ENCODE measurements at regions not wholly inside any gene's neighbourhood (a gene's known extent, or its start where the extent isn't known, plus 50 kb on each side); places are given as distances from the start of the nearest gene placed in this dataset.

DNA sequence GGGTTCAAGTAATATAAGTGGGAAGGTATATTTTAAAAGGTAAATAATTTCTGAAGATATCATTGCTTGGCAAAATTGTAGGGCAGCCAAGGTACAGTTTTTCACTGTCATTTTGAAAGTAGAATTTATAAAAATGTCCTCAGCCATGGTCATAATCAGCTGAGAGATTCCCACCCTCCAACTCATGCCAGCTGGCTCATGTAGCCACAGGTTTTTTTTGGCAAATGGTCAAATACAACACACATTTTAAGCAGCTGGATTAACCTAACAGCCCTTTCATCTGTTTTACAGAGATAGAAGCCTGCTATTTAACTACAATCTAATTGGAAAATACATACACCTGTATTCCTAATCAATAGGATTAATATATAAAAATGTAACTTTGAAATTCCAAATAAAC, 619.2 kb upstream of the SGCG start:
- Histone ChIP-seq H3K18ac (ENCODE audit: low read length) (no peak overlapping the region), H3K4me1 (ENCODE audit: control insufficient read depth, low read depth, low read length) (no peaks in the 10 kb centered on the region), H4K5ac (ENCODE audit: low read length) (no peak overlapping the region), H4K8ac (ENCODE audit: low read depth, low read length) (no peak overlapping the region), H2BK5ac (ENCODE audit: low read length) (no peak overlapping the region), H3K4me2 (ENCODE audit: low read length) (no peak overlapping the region), H3K79me1 (ENCODE audit: low read length) (no peaks in the 10 kb centered on the region), H2BK120ac (ENCODE audit: low read depth, low read length) (no peak overlapping the region), H2BK15ac (replicated peaks; ENCODE audit: low read depth) (no peak overlapping the region), H3K4me3 (ENCODE audit: low read length) (no peak overlapping the region), H3K27ac (ENCODE audit: low read depth, low read length) (no peak overlapping the region), H3K23ac (ENCODE audit: low read length) (no peak overlapping the region), H3K4ac (ENCODE audit: low read depth, low read length) (no peak overlapping the region), H2AK5ac (ENCODE audit: low read length) (no peak overlapping the region), H3K56ac (ENCODE audit: low read length) (no peak overlapping the region), H3K79me2 (ENCODE audit: control insufficient read depth, insufficient read depth, low read length) (no peaks in the 10 kb centered on the region), H3K36me3 (ENCODE audit: control insufficient read depth, insufficient read depth, low read length) (no peaks in the 10 kb centered on the region), H3K9ac (ENCODE audit: low read length) (no peak overlapping the region), H3K27me3 (ENCODE audit: insufficient read depth, low read length, poor library complexity) (no peaks in the 10 kb centered on the region)
- DNase-seq, result no peak

DNA sequence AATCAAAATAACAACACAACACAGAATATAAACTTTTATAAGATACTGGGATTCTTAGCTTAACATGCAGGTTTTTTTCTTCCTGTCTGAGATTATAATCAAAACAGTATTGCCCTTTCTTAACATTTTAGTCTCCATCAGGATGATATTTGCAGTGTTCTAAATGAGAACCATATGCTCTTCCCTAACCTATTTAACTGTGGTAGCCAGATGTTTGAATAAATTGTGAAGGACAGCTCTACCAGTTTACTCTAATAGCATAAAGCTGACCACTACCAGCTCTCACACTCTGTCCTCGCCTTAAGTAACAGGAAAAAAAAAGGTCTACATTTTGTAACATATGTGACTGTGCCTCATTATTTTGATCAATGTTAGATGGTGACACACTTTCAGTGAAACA, 618.7 kb upstream of the SGCG start:
- DNase-seq, result no peak
- no peaks in the 10 kb centered on the region for H3K4me1 ChIP-seq (ENCODE audit: control insufficient read depth, low read depth, low read length)
- H3K27me3 ChIP-seq (ENCODE audit: insufficient read depth, low read length, poor library complexity), result no peaks in the 10 kb centered on the region
- no peak overlapping the region for H2BK5ac ChIP-seq (ENCODE audit: low read length)
- H3K18ac ChIP-seq (ENCODE audit: low read length), result no peak overlapping the region
- no peak overlapping the region for H4K8ac ChIP-seq (ENCODE audit: low read depth, low read length)
- H2AK5ac ChIP-seq (ENCODE audit: low read length), result no peak overlapping the region
- H3K79me1 ChIP-seq (ENCODE audit: low read length), result no peaks in the 10 kb centered on the region
- no peak overlapping the region for H3K56ac ChIP-seq (ENCODE audit: low read length)
- H2BK15ac ChIP-seq (replicated peaks; ENCODE audit: low read depth), result no peak overlapping the region
- H3K27ac ChIP-seq (ENCODE audit: low read depth, low read length), result no peak overlapping the region
- WGBS (ENCODE audit: extremely low coverage, insufficient coverage, low lambda C conversion rate), result no CpG with 5 or more reads among the region's 1 CpG
- no peaks in the 10 kb centered on the region for H3K79me2 ChIP-seq (ENCODE audit: control insufficient read depth, insufficient read depth, low read length)
- no peak overlapping the region for H3K4me2 ChIP-seq (ENCODE audit: low read length)
- no peak overlapping the region for H3K23ac ChIP-seq (ENCODE audit: low read length)
- H2BK120ac ChIP-seq (ENCODE audit: low read depth, low read length), result no peak overlapping the region
- H3K36me3 ChIP-seq (ENCODE audit: control insufficient read depth, insufficient read depth, low read length), result no peaks in the 10 kb centered on the region
- H3K4me3 ChIP-seq (ENCODE audit: low read length), result no peak overlapping the region
- no peak overlapping the region for H4K5ac ChIP-seq (ENCODE audit: low read length)
- no peak overlapping the region for H3K4ac ChIP-seq (ENCODE audit: low read depth, low read length)
- no peak overlapping the region for H3K9ac ChIP-seq (ENCODE audit: low read length)

DNA sequence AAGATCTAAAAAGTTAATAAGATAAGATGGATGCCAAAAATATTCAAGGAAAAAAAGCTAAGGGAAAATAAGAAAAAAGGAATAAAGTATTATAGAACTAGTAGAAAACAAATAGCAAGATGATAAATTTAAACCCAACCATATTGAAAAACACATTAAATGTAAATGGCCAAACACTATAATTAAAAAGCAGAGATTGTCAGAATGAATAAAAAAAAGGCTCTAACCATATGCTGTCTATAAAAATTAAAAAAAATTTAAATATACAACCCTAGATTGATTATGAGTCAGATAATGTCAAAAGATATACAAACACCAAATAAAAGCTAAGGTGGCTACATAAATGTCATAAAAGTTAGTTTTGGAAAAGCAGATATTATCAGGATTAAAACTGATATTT, 617.5 kb upstream of the SGCG start:
- Histone ChIP-seq H3K36me3 (ENCODE audit: control insufficient read depth, insufficient read depth, low read length) (no peaks in the 10 kb centered on the region), H3K56ac (ENCODE audit: low read length) (no peak overlapping the region), H3K4me2 (ENCODE audit: low read length) (no peak overlapping the region)

DNA sequence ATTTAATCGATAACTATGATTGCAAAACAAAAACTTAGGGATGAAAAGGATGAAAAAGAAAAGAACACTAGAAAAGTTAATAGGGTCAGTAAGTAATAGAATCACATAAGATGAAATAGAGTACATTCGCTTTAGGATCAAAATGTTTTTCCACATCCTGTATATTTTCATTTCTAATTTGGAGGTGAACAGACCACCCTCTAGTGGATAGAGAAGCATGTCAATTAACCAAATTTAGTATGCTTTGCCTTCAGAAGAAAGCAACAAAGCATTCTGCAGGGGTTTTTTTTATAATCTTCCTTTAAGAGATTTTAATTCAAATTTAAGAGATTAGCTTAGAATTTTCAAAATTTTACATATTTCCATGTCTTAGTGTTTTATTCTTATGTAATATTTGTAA, 611.0 kb upstream of the SGCG start:
- Histone ChIP-seq H2BK120ac (ENCODE audit: low read depth, low read length) (no peak overlapping the region), H3K27ac (ENCODE audit: low read depth, low read length) (no peak overlapping the region), H3K4ac (ENCODE audit: low read depth, low read length) (no peak overlapping the region), H3K27me3 (ENCODE audit: insufficient read depth, low read length, poor library complexity) (no peaks in the 10 kb centered on the region), H3K4me2 (ENCODE audit: low read length) (no peak overlapping the region), H3K56ac (ENCODE audit: low read length) (no peak overlapping the region), H3K23ac (ENCODE audit: low read length) (no peak overlapping the region), H3K36me3 (ENCODE audit: control insufficient read depth, insufficient read depth, low read length) (no peaks in the 10 kb centered on the region), H4K8ac (ENCODE audit: low read depth, low read length) (no peak overlapping the region), H3K4me3 (ENCODE audit: low read length) (no peak overlapping the region), H3K9ac (ENCODE audit: low read length) (no peak overlapping the region), H2AK5ac (ENCODE audit: low read length) (no peak overlapping the region), H3K79me2 (ENCODE audit: control insufficient read depth, insufficient read depth, low read length) (no peaks in the 10 kb centered on the region), H3K4me1 (ENCODE audit: control insufficient read depth, low read depth, low read length) (no peaks in the 10 kb centered on the region), H3K79me1 (ENCODE audit: low read length) (no peaks in the 10 kb centered on the region), H3K18ac (ENCODE audit: low read length) (no peak overlapping the region), H2BK15ac (replicated peaks; ENCODE audit: low read depth) (no peak overlapping the region), H4K5ac (ENCODE audit: low read length) (no peak overlapping the region), H2BK5ac (ENCODE audit: low read length) (no peak overlapping the region)
- DNase-seq, result no peak
- no CpG with 5 or more reads among the region's 2 CpGs for WGBS (ENCODE audit: extremely low coverage, insufficient coverage, low lambda C conversion rate)

More for the DNA sequence above, 617.5 kb upstream of the SGCG start:
- Histone ChIP-seq H4K8ac (ENCODE audit: low read depth, low read length) (no peak overlapping the region), H3K79me2 (ENCODE audit: control insufficient read depth, insufficient read depth, low read length) (no peaks in the 10 kb centered on the region), H4K5ac (ENCODE audit: low read length) (no peak overlapping the region), H2AK5ac (ENCODE audit: low read length) (no peak overlapping the region), H3K18ac (ENCODE audit: low read length) (no peak overlapping the region), H3K4ac (ENCODE audit: low read depth, low read length) (no peak overlapping the region), H2BK5ac (ENCODE audit: low read length) (no peak overlapping the region), H3K27me3 (ENCODE audit: insufficient read depth, low read length, poor library complexity) (no peaks in the 10 kb centered on the region), H3K79me1 (ENCODE audit: low read length) (no peaks in the 10 kb centered on the region), H3K27ac (ENCODE audit: low read depth, low read length) (no peak overlapping the region), H2BK15ac (replicated peaks; ENCODE audit: low read depth) (no peak overlapping the region), H3K9ac (ENCODE audit: low read length) (no peak overlapping the region), H3K23ac (ENCODE audit: low read length) (no peak overlapping the region), H3K4me1 (ENCODE audit: control insufficient read depth, low read depth, low read length) (no peaks in the 10 kb centered on the region), H3K4me3 (ENCODE audit: low read length) (no peak overlapping the region), H2BK120ac (ENCODE audit: low read depth, low read length) (no peak overlapping the region)
- no peak for DNase-seq

DNA sequence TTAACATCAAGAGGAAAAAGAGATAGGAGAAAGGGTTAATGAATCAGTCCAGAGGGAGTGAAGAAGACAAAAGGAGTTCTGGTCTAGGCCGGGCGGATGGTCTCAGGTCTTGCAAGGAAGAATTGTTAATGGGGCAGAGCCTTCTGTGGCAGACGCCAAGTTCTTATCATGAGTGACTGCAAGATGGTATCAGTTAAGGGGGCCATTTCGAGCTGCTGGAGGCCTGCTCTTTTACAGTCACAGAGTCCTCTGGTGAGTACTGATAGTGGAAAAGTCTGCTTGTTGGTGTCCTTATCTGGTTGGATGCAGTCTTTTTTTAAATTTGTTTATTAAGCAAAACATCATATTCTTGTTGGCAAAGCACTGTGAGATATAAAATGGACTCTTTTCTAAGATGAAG, 590.9 kb upstream of the SGCG start:
- DNase-seq, result peak; percentile 89
- Histone ChIP-seq H3K79me1 (ENCODE audit: low read length) (no peaks in the 10 kb centered on the region), H4K5ac (ENCODE audit: low read length) (no peak overlapping the region), H4K8ac (ENCODE audit: low read depth, low read length) (no peak overlapping the region), H3K79me2 (ENCODE audit: control insufficient read depth, insufficient read depth, low read length) (no peaks in the 10 kb centered on the region), H3K9ac (ENCODE audit: low read length) (no peak overlapping the region), H3K4me3 (ENCODE audit: low read length) (no peak overlapping the region), H3K36me3 (ENCODE audit: control insufficient read depth, insufficient read depth, low read length) (no peaks in the 10 kb centered on the region), H3K23ac (ENCODE audit: low read length) (no peak overlapping the region), H2BK15ac (replicated peaks; ENCODE audit: low read depth) (no peak overlapping the region), H3K4me2 (ENCODE audit: low read length) (no peak overlapping the region), H2BK5ac (ENCODE audit: low read length) (no peak overlapping the region), H2BK120ac (ENCODE audit: low read depth, low read length) (no peak overlapping the region), H2AK5ac (ENCODE audit: low read length) (no peak overlapping the region), H3K27me3 (ENCODE audit: insufficient read depth, low read length, poor library complexity) (no peaks in the 10 kb centered on the region), H3K27ac (ENCODE audit: low read depth, low read length) (no peak overlapping the region), H3K4ac (ENCODE audit: low read depth, low read length) (no peak overlapping the region), H3K56ac (ENCODE audit: low read length) (no peak overlapping the region), H3K4me1 (ENCODE audit: control insufficient read depth, low read depth, low read length) (no peaks in the 10 kb centered on the region), H3K18ac (ENCODE audit: low read length) (no peak overlapping the region)
- WGBS (ENCODE audit: extremely low coverage, insufficient coverage, low lambda C conversion rate), result no CpG with 5 or more reads among the region's 4 CpGs

DNA sequence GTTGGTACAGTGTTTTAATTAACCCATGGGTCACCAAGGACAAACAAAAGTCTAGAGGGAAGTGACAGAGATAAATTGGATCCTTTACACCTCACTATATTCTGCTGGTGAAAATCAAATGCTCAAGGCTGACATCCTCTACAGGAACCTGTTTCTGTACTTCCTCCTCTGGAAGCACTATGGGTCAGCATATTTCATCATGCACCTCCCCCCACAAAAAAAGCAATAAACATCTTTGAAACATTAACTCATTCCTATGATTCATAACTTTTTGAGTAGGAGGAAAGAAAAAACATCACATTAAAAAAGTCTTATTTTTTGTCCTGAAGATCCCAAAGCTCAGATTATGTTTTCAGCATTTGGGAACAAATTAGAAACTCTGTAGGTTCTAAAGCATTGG, 588.3 kb upstream of the SGCG start:
- H3K9ac ChIP-seq (ENCODE audit: low read length), result no peak overlapping the region
- no peak overlapping the region for H4K8ac ChIP-seq (ENCODE audit: low read depth, low read length)
- no peak overlapping the region for H2BK5ac ChIP-seq (ENCODE audit: low read length)
- no peaks in the 10 kb centered on the region for H3K27me3 ChIP-seq (ENCODE audit: insufficient read depth, low read length, poor library complexity)
- no peak overlapping the region for H2BK15ac ChIP-seq (replicated peaks; ENCODE audit: low read depth)
- no peaks in the 10 kb centered on the region for H3K79me1 ChIP-seq (ENCODE audit: low read length)
- no peak overlapping the region for H3K4ac ChIP-seq (ENCODE audit: low read depth, low read length)
- H3K18ac ChIP-seq (ENCODE audit: low read length), result no peak overlapping the region
- H3K79me2 ChIP-seq (ENCODE audit: control insufficient read depth, insufficient read depth, low read length), result no peaks in the 10 kb centered on the region
- H3K4me3 ChIP-seq (ENCODE audit: low read length), result no peak overlapping the region
- no peaks in the 10 kb centered on the region for H3K36me3 ChIP-seq (ENCODE audit: control insufficient read depth, insufficient read depth, low read length)
- no peak for DNase-seq
- no peaks in the 10 kb centered on the region for H3K4me1 ChIP-seq (ENCODE audit: control insufficient read depth, low read depth, low read length)
- no peak overlapping the region for H4K5ac ChIP-seq (ENCODE audit: low read length)
- H2AK5ac ChIP-seq (ENCODE audit: low read length), result no peak overlapping the region
- no peak overlapping the region for H3K23ac ChIP-seq (ENCODE audit: low read length)
- H2BK120ac ChIP-seq (ENCODE audit: low read depth, low read length), result no peak overlapping the region
- H3K27ac ChIP-seq (ENCODE audit: low read depth, low read length), result no peak overlapping the region
- H3K56ac ChIP-seq (ENCODE audit: low read length), result no peak overlapping the region
- H3K4me2 ChIP-seq (ENCODE audit: low read length), result no peak overlapping the region
